C4-2B (cell line): ENCODE measurements at regions not wholly inside any gene's neighbourhood (a gene's known extent, or its start where the extent isn't known, plus 50 kb on each side); places are given as distances from the start of the nearest gene placed in this dataset.
"Not testable (repeated sequence)": the region's sequence is repeated elsewhere in the genome, so short reads cannot be mapped to it uniquely, and the experiment has no call there.

Experiments
- H3K27ac ChIP-seq: fragments of 450-650 bp; 2 replicates; pipeline ENCODE4 v1.5.1; 2017
- ZFX ChIP-seq: fragments of 450-650 bp; IDR thresholded peaks from 2 replicates; pipeline ENCODE4 v1.6.1; 2017
- TF ChIP-seq, protein P1 (sequence below): fragments of 450-650 bp; conservative IDR thresholded peaks from 2 replicates; pipeline ENCODE4 v1.5.1; 2017; ENCODE audit warnings: mild to moderate bottlenecking

GRCh38 chr3:139104062-139104461 lies 59.4 kb upstream of the PRR23C start:
- TF ChIP-seq, protein P1, sequence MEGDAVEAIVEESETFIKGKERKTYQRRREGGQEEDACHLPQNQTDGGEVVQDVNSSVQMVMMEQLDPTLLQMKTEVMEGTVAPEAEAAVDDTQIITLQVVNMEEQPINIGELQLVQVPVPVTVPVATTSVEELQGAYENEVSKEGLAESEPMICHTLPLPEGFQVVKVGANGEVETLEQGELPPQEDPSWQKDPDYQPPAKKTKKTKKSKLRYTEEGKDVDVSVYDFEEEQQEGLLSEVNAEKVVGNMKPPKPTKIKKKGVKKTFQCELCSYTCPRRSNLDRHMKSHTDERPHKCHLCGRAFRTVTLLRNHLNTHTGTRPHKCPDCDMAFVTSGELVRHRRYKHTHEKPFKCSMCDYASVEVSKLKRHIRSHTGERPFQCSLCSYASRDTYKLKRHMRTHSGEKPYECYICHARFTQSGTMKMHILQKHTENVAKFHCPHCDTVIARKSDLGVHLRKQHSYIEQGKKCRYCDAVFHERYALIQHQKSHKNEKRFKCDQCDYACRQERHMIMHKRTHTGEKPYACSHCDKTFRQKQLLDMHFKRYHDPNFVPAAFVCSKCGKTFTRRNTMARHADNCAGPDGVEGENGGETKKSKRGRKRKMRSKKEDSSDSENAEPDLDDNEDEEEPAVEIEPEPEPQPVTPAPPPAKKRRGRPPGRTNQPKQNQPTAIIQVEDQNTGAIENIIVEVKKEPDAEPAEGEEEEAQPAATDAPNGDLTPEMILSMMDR: no peak
- no peak for TF ChIP-seq ZFX
- no peak overlapping the region for H3K27ac ChIP-seq

DNA sequence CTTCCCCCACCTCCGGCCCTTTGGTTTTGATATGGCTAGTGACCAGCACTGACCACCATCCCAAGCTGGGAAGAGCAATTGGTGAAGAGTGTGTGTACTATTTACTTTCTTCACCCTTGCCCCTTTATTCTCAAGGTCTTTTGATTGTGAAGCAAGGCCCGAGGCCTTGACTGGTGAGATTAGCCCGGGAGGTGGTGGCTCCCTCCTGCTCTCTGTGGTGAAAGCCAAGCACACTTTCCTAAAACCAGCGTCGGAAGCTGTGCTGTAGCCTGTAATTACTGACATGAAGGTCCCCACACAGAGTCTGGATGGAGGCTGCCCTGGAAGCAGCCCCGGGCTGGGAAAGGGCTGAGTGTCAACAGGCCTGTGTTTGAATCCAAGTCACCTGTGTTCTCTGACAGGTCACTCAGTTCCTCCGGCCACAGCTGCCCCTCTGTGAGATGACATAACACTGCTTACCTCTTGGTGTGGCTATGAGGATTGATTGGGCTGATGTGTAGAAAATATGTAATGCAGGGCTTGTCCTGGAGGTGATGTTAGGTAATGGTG lies 60.5 kb upstream of the PRR23C start:
- H3K27ac ChIP-seq: no peak overlapping the region

DNA sequence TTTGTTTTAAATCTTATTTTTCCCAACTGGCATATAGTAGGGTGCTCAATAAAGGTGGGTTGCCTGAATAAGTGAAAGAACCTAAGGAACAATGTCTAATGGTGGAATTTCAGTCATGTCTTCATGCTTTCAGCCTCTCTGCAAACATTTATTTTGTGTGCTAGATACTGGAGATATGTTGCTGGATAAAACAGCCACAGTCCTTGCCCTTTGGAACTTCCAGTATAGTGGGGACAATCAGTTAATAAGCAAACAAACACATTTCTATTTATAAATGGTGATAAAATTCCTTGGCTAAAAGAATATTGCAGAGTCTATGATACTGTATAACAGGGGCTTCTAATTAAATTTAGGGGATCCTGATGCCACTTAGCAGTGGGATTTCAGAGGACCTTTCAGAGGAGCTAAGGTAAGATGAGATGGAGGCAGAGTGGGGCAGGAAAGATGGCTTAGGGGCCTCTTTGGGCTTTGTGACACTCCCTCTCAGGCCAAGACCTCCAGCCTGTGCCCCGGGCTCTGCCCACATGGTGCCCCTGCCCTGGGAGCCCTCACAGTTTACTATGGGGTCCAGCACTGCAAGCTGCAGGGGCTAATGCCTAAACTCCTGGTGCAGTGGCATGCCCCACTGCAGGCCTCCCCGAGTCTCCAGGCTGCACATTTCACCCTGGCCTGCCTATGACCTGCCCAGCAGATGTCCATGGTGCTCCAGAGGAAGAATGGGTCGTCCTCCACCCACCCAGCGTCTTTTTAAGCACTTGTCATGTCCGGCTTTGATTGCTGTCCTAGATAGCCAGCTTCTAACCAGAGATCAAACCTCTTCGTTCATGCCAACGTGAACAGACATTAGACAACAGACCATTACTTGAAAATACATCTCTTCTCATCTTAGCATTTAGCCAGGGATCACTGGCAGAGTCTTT lies 61.6 kb upstream of the PRR23C start:
- TF ChIP-seq ZFX: no peak
- TF ChIP-seq, protein P1: no peak
- no peak overlapping the region for H3K27ac ChIP-seq

More for the DNA sequence above, 60.5 kb upstream of the PRR23C start:
- TF ChIP-seq ZFX: no peak
- TF ChIP-seq, protein P1: no peak

DNA sequence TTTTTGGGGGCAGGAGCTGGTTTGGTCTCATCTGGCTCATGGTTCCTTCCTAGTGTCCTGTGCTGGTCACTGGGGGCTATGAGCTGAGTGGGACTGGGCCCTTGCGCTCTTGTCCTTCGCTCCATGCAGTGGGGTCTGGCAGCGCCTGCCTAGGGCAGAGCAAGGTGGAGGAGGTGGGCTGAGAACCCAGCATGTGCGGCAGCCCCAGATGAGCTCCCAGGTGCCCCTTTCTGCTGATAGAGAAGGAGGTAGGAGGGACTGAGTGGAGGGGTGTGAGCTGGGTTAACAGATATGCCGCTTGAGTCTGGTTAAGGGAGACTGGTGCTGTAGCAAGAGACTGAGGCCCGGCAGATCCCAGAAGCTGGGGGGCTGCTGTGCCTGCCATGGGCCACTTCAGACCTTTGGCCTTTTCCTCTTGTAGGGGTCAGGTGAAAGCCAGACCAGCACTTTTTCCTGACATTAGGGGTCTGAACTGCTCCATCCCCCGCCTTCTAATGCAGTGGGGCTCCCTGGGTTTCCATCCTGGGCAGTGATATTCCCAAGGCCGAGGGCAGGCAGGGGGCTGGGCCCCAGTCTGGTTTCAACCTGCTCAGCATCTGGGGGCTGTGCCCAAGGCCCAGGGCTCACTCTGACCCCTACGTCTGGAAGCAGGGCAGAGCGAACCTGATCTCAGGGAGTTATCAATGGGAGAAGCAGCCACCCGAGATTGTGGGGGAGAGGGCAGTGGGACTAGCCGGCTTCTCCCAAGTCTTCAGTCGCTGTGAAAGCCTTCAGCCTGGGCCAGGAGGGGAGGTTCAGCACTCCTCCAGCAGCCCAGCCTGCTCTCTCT lies 62.9 kb upstream of the PRR23C start:
- no peak for TF ChIP-seq ZFX
- TF ChIP-seq, protein P1: no peak
- H3K27ac ChIP-seq: no peak overlapping the region

DNA sequence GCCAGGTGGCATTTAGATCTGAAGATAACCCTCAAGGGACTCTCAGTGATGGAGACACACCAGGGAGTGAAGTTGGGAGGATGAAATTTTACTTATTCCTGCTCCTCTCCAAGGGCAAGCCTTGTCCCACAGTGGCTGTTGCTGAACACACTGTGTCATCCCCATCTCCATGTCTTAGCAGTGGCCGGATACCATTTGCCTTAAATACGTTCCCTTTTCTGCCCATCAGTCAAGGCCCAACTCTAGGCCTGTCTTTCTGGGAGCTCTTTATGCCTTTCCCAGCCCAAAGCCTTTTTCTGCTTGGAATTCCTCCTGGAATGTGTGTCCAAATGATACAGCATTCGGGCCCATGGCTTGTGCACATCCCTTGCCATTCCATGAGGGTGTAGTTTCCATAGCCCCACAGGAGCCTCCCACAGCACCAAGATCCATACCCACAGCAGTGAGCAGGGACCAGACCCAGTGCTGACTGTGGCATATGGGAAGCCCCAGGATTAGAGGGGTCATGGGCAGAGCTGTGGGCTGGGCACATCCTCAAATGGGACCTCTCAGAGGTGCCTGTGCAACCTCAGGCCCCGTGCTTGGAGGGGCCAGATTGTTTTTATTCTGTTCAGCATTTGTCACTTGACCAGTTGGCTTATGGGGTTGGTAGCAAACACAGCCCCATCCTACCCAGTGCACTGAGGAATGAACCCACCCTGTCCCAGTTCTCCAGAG lies 63.7 kb upstream of the PRR23C start:
- TF ChIP-seq, protein P1: no peak
- no peak overlapping the region for H3K27ac ChIP-seq

DNA sequence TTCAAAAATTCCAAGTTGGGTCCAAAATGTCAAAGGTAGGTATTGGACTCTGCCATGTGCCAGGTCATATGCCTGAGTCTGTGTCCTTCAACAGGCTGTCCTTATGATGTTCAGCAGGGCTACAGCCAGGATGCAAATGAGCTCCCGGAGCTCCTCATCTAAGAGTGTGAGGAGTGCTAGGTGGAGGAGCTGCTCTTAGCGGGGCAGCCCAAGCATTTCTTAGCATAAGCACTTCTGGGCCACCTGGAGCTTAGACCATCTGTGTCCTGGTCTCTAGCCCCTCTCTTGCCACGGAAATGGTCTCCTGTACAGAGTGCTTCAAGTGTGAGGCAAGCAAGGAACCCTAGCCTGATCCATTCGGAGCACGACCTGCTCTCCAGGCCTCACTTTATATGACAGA lies 64.6 kb upstream of the PRR23C start:
- no peak for TF ChIP-seq ZFX

DNA sequence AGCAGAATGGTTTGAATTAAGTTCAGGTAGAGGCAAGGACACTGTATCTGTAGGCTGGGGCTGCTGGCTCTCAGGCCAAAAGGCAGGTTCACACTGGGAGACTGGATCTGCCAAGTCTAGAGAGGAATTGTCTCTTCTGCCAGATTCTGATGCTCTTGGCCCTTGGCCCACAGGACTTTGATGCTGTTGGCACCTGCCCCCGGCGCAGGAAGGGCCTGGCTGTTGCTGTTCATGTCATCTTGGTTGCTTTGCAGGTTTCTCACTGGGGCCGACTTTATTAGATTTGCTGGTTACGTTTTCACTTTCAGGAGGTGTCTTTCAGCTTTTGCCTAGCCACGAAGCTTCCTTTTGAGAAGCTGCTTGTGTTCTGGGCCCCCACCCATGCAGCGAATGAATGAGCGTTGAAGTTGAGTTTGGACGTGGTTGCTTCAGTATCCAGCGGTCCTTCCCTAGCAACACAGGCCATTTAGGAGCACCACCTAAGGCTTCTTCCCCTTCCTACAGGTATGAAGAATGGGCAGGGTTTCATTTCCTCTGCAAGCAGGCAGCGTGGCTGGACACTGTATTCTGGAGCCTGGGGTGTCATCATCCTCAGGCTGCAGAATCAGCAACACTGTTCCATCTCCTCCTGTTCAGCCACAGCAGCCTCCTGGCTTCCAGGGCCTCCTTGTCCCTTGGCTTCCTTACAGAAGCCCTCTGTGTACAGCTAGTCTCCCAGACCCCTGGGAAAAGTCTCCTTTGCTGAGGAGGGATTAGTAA lies 65.6 kb upstream of the PRR23C start:
- TF ChIP-seq ZFX: no peak
- TF ChIP-seq, protein P1: no peak
- H3K27ac ChIP-seq: no peak overlapping the region

More for the DNA sequence above, 64.6 kb upstream of the PRR23C start:
- no peak overlapping the region for H3K27ac ChIP-seq

- H3K27ac ChIP-seq: not testable (repeated sequence)
Measured at GRCh38 chr3:139110929-139111328, 66.2 kb upstream of the PRR23C start.
